ENCODE measurements at regions not wholly inside any gene's neighbourhood (a gene's known extent, or its start where the extent isn't known, plus 50 kb on each side); places are given as distances from the start of the nearest gene placed in this dataset.

DNA sequence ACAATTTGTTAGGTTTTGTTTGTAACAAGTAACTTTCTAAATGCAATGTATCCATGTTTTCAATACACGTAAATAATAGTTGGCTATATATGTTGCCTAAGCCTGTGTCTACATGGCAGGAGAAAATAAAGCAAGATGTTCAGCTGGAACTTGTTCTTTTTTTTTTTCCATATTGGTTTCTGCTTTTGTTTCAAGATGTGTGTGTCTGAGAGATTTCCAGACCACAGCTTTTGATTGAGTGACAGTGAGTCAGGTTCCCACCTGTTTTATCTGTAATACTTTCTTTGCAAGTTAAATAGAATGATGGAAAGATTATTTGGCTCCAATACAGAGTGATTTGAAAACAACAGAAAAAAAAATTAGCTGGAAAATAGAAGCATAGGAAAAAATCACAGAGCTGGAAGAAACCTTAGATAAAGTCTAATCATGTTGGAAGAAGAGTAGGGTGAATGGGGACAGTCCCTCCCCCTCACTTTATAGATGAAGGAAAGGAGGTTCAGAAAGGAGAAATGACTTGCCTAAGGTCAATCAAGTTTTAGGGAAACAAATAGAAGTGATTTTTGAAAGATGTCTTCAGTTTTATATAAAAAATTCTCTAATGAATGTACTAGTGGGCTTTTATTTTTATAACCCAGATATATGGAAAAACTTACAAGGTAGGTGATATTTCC, 150.9 kb upstream of the STMND1 start:
- Histone ChIP-seq H3K9me3 (no peaks in the 10 kb centered on the region), H3K36me3 (no peaks in the 10 kb centered on the region), H3K27ac (no peak overlapping the region), H3K4me3 (no peak overlapping the region), H3K27me3 (ENCODE audit: low read depth) (no peaks in the 10 kb centered on the region), H3K4me1 (no peaks in the 10 kb centered on the region)
- ATAC-seq = no peak
- TF ChIP-seq, protein P1, sequence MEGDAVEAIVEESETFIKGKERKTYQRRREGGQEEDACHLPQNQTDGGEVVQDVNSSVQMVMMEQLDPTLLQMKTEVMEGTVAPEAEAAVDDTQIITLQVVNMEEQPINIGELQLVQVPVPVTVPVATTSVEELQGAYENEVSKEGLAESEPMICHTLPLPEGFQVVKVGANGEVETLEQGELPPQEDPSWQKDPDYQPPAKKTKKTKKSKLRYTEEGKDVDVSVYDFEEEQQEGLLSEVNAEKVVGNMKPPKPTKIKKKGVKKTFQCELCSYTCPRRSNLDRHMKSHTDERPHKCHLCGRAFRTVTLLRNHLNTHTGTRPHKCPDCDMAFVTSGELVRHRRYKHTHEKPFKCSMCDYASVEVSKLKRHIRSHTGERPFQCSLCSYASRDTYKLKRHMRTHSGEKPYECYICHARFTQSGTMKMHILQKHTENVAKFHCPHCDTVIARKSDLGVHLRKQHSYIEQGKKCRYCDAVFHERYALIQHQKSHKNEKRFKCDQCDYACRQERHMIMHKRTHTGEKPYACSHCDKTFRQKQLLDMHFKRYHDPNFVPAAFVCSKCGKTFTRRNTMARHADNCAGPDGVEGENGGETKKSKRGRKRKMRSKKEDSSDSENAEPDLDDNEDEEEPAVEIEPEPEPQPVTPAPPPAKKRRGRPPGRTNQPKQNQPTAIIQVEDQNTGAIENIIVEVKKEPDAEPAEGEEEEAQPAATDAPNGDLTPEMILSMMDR (IDR thresholded peaks at IDR 0.05) = no peak
- intact Hi-C loops (cut with DNase I) = no loop called here
- no peak for DNase-seq

DNA sequence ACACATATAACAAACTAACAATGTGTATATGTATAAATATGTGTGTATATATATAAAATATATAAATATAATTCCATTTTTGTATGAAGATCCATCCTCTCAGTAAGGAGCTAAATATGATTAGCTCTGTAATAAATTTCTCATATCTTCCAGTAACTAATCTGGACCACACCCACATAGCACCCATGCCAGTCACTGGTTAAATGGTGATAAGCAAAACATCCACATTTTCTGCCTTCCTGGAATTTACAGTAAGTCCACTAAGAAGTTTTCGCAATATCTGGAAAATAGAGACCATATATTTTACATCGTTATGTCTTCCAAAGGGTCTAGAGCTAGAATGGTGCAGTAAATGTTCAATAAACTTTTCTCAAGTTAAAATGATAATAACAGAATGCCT, 151.5 kb upstream of the STMND1 start:
- H3K27me3 ChIP-seq (ENCODE audit: low read depth) = no peaks in the 10 kb centered on the region
- intact Hi-C loops (cut with DNase I) = no loop called here
- ATAC-seq (no peak), DNase-seq (no peak)
- H3K4me1 ChIP-seq = no peaks in the 10 kb centered on the region
- H3K27ac ChIP-seq = no peak overlapping the region
- H3K36me3 ChIP-seq = no peaks in the 10 kb centered on the region
- TF ChIP-seq, protein P1 (IDR thresholded peaks at IDR 0.05) = no peak
- no peak overlapping the region for H3K4me3 ChIP-seq
- no peaks in the 10 kb centered on the region for H3K9me3 ChIP-seq

DNA sequence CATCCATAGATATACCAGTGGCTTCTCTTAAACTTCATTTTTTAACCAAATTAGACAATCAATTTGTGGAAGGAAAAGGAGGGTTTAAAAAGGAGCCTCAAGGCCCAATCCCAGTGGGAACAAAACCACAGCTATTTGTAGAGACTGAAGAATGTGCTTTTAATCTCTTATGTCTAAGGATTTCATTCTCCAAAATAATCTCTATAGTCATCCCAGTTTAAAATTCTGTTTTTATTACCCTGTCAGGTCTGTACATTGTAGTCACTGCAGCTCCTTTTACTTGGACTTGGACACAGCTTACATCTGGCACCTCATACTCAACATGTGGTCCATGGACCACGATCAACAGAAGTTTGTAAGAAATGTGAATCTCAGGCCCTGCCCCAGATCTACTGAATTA, 152.1 kb upstream of the STMND1 start:
- H3K27ac ChIP-seq = no peak overlapping the region
- H3K36me3 ChIP-seq = no peaks in the 10 kb centered on the region
- H3K9me3 ChIP-seq = no peaks in the 10 kb centered on the region
- ATAC-seq (no peak), DNase-seq (no peak)
- no peak overlapping the region for H3K4me3 ChIP-seq
- intact Hi-C loops (cut with DNase I) = no loop called here
- H3K4me1 ChIP-seq = no peaks in the 10 kb centered on the region
- TF ChIP-seq, protein P1 (IDR thresholded peaks at IDR 0.05) = no peak
- H3K27me3 ChIP-seq (ENCODE audit: low read depth) = no peaks in the 10 kb centered on the region

DNA sequence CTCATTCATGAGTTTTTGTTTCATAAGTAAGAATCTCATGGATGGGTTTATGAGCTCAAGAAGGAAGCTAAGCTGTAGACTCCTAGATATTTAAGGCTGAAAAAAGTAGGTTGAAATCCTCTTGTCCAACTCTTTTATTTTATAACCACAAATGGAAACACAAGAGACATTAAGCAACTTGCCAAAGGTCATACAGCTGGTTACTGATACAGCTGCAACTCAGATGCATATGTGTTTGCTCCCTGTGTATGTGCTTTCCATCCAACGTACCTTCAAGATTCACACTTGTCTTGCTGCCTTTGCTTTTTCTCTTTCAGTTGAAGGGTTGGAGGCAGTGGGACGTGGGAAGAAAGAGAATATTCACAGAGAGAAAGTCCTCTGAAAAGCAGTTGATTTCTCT, 153.5 kb upstream of the STMND1 start:
- TF ChIP-seq, protein P1 (IDR thresholded peaks at IDR 0.05) = no peak
- H3K27ac ChIP-seq = no peak overlapping the region
- intact Hi-C loops (cut with DNase I) = no loop called here
- no peaks in the 10 kb centered on the region for H3K9me3 ChIP-seq
- no peak for ATAC-seq
- DNase-seq = no peak
- no peaks in the 10 kb centered on the region for H3K36me3 ChIP-seq
- H3K4me1 ChIP-seq = no peaks in the 10 kb centered on the region
- no peak overlapping the region for H3K4me3 ChIP-seq
- H3K27me3 ChIP-seq (ENCODE audit: low read depth) = no peaks in the 10 kb centered on the region

DNA sequence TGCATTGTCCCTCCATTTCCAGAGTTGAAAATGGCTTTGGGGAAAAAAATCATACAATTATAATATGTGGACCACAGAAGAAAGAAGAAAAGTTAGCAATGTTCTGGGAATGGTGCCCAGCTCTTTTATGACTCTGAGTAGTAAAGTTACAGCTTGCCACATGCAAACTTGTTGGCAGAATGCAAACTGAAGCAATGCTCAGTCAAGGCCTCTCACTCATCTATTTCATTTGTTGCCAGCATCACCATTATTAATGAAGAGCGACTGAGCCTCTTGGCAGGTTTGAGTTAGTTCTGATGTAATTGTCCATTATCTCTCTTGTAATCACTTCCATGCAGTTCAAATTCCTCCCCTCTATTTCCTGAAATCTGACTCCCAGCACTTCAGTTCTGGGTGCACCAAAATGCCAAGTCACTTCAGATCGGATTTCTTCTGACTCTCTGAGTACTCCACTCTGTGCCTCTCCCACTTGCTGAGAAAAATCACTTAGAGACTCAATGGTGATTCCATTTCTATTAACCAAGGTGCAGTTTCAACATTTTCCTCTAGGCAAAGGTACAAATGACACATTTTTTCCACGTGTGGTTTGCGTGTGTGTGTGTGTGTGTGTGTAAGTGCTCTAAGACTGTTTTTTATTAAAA, 154.4 kb upstream of the STMND1 start:
- no peak for DNase-seq
- intact Hi-C loops (cut with DNase I) = no loop called here
- Histone ChIP-seq H3K36me3 (no peaks in the 10 kb centered on the region), H3K4me3 (no peak overlapping the region), H3K27me3 (ENCODE audit: low read depth) (no peaks in the 10 kb centered on the region), H3K9me3 (no peaks in the 10 kb centered on the region), H3K27ac (no peak overlapping the region), H3K4me1 (no peaks in the 10 kb centered on the region)
- TF ChIP-seq, protein P1 (IDR thresholded peaks at IDR 0.05) = no peak
- peak; percentile 87 to 94 for ATAC-seq

Data from lower lobe of right lung (tissue), 2 donors.